DOHH2 (cell line): ENCODE measurements at regions not wholly inside any gene's neighbourhood (a gene's known extent, or its start where the extent isn't known, plus 50 kb on each side); places are given as distances from the start of the nearest gene placed in this dataset.

ENCODE experiments used
- EZH2phosphoT487 ChIP-seq: fragments of 200-600 bp; sonication (generic); IDR thresholded peaks from 2 replicates; pipeline ENCODE4 v1.6.1; 2017; ENCODE audit warnings: borderline replicate concordance, mild to moderate bottlenecking, antibody characterized with exemption, low read length, moderate library complexity, mixed read lengths
- TF ChIP-seq, protein P1 (sequence below): fragments of 200-600 bp; sonication (generic); IDR thresholded peaks from one replicate; pipeline ENCODE4 v1.5.1; 2014; ENCODE audit warnings: antibody characterized with exemption, mild to moderate bottlenecking, low read depth, low read length; ENCODE audit not compliant: poor library complexity, severe bottlenecking

DNA sequence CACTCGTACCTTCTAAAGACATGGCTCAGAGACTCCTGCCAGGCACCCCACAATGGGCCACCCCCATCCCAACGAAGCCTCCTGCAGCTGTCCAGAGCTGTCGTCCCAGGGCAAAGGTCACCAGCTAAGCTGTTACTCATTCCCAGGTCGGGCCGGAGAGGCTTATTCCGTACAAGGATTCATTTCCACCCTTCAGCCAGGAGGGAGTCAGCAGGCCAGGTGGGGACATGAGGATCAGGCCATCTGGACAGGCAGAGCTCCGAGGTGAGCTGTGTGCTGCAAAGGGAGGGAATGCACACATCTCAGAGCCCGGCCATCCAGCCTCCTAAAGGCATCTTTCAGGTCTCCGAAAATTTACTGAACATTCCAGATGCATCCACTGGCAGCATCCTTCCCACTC is 63.9 kb upstream of the NANOS1 start:
- TF ChIP-seq EZH2phosphoT487 = no peak
- TF ChIP-seq, protein P1, sequence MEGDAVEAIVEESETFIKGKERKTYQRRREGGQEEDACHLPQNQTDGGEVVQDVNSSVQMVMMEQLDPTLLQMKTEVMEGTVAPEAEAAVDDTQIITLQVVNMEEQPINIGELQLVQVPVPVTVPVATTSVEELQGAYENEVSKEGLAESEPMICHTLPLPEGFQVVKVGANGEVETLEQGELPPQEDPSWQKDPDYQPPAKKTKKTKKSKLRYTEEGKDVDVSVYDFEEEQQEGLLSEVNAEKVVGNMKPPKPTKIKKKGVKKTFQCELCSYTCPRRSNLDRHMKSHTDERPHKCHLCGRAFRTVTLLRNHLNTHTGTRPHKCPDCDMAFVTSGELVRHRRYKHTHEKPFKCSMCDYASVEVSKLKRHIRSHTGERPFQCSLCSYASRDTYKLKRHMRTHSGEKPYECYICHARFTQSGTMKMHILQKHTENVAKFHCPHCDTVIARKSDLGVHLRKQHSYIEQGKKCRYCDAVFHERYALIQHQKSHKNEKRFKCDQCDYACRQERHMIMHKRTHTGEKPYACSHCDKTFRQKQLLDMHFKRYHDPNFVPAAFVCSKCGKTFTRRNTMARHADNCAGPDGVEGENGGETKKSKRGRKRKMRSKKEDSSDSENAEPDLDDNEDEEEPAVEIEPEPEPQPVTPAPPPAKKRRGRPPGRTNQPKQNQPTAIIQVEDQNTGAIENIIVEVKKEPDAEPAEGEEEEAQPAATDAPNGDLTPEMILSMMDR = no peak
